ENCODE measurements at regions not wholly inside any gene's neighbourhood (a gene's known extent, or its start where the extent isn't known, plus 50 kb on each side); places are given as distances from the start of the nearest gene placed in this dataset.

GRCh38 chr2:219692521-219692920 lies 65.1 kb downstream of the SLC4A3 start:
- DNase-seq (ENCODE audit: low spot score): no peak

- no peak for DNase-seq (ENCODE audit: low spot score)
Observed at GRCh38 chr2:219695145-219695709, 67.8 kb downstream of the SLC4A3 start.

DNA sequence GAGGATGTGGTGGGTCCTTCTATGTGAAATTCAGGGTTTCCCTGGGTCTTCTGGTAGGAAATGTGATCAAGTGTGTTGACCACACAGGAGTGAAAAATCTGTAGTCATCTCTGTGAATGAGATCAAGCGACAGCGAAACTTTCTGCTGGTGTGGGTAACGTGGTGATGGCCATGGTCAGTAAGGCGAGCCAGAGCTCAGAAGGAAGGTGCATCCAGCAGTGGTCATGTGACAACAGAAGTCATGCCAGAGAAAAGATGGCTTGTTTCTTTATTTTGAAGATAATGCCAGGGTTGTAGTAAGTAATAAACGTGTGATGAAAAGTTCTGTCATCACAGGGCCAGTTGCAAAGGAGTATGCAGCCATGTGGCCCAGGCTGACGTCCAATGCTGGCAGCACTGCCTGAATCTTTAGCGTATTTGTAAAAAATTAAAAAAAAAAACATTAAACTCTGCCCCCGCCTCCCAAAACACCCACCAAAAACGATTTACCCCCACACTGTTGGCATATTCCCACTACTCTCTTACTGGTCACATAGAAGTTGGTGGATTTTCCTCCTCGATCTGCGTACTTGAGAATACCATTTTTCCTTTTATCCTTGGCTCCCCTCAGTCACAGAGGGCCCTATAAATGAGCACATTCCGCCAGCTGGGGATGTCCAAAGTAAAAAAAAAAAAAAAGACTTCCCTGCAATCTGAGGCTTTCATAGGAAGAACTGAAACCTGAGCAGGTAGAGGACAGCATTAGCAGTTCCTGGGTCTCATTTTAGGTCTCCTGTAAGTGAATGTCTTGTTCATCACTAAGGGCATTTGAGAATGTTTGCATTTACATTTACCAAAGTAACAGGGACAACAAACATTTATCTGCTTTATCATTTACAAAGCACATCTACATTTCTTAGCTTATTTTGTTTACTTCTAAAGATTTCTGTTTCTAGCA lies 70.6 kb downstream of the SLC4A3 start:
- DNase-seq (ENCODE audit: low spot score): no peak

- no peak for DNase-seq (ENCODE audit: low spot score)
Observed at GRCh38 chr2:219698748-219699439, 71.5 kb downstream of the SLC4A3 start.

DNA sequence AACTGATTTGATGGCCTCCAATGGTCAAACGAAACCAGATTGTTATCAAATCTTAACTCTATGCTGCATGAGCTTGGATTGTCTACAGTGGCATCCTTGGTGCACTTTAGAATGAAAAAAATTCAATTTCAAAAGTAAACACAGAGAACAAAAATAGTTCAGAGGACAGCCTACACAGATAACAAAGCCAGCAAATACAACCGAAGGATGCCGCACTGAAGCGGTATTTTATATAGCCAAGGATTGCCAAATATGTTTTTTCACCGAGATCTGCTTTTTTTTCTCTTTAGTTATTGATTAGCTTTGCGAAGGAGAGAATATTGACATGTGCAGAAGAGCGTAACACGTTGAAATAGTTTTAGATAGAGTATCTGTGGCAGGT lies 72.0 kb downstream of the SLC4A3 start:
- no peak for DNase-seq (ENCODE audit: low spot score)

GRCh38 chr2:219701847-219702634 lies 74.6 kb downstream of the SLC4A3 start:
- DNase-seq (ENCODE audit: low spot score): no peak

DNA sequence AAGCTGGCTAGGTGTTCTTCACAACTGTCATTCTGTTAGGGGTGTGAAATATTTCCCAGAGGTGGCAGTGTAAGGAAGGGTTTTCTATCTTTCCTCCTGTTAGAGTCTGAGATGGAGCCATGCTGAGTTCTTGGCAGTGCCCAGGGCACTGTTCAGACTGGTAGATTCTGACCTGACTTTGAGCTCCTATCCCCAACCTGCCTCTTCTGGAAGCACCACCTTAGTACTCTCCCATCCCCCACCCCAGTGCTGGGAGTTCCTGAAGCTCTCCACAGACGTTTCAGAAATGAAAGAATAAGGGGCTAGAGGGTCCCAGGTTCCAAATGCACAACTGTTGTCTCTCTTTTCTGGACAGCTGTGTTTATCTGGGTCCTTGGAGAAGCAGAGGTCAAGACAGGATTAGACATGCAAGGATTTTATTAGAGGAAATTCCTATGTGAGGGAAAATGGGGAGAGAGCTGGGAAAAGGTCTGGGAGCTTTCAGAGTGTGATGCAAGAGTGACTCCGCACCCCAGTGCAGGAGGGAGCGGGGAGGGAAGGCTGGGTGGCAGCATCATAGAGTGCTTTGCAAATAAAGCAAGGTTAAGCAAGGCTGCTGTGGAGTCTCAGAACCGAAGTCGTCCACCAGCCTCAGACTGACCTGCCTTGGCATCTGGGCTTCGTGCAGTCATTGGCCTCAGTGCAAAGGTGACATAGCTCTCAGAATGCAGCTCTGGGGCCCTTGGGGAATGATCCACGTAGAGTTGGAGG lies 75.5 kb downstream of the SLC4A3 start:
- no peak for DNase-seq (ENCODE audit: low spot score)

DNA sequence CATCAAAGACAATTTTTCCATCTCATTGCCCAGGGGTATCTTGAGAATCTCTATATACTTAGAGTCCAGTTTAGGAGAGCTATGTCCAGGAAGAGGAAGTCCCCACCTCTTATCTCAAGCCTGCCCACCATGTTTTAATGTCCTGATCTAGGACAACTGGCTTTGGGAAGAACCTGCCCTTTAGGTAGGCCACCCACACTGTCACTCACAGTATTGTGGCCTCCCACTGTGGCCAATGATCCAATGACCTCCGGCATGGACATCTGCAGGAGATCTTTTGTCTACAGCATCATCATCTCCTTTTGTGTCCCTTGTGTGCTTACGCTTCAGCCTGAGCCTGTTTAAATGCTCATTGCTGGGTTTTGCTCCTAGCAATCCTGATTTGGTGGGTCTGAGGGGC lies 77.4 kb downstream of the SLC4A3 start:
- DNase-seq (ENCODE audit: low spot score): no peak

DNA sequence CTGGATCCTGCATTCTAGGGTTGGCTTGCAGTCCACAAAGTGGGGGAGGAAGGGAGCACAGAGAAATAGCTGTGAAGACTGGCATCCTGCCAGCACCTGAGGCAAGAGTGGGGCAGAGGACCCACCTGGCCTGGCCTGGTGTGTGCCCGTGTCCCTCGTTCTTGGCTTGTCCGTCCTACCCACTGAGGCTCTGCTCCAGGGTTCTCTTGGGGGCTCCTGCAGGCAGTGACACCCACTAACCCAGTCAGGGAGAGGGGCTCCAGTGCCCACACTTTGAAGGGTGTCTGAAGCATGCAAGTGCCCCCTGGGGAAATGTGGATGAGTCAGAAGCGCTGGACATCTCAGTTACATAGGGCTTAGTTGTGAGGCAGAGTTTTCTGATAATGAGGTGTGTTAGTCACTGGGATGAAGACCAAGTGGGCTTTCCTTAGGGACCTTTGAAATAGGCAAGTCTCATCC lies 79.4 kb downstream of the SLC4A3 start:
- no peak for DNase-seq (ENCODE audit: low spot score)

DNA sequence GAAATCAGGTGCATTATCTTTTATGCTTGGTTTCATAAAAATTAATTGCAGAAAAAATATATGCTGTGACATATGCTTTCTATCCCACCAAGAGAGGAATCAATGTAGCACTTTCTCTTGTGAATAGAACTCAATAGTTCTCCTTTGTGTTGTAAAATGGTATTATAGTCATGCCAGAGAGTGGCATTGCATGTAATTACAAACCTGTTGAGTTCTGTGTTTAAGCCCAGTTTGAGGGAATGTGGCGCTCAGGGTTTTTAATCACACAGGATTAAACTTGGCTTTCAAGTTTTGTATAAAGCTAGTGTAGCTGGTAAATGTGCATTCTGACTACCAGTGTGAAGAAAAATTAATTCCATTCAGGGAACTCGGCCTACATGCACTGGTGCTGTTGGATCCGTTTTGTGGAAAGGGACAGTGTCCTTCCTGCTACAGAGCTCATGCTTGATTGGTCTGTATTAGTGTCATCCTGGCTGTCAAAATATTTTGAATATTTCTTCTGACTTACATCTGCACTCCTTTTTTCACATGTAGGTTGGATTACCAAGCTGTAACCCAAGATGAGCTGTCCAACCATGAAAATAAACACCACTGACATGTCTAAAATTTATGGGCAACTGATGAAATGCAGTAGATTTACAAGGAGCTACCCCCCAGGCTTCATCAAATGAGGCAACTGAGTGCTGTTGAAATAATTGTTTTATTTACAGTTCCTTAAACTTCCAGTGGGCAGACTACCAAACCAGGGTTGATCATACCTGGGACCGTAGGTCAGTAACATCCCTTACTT lies 80.3 kb downstream of the SLC4A3 start:
- DNase-seq (ENCODE audit: low spot score): no peak

GRCh38 chr2:219709331-219709761 lies 81.9 kb downstream of the SLC4A3 start:
- no peak for DNase-seq (ENCODE audit: low spot score)

- peak; percentile 37 for DNase-seq (ENCODE audit: low spot score)
Observed at GRCh38 chr2:219713110-219713509, 85.7 kb downstream of the SLC4A3 start.

DNA sequence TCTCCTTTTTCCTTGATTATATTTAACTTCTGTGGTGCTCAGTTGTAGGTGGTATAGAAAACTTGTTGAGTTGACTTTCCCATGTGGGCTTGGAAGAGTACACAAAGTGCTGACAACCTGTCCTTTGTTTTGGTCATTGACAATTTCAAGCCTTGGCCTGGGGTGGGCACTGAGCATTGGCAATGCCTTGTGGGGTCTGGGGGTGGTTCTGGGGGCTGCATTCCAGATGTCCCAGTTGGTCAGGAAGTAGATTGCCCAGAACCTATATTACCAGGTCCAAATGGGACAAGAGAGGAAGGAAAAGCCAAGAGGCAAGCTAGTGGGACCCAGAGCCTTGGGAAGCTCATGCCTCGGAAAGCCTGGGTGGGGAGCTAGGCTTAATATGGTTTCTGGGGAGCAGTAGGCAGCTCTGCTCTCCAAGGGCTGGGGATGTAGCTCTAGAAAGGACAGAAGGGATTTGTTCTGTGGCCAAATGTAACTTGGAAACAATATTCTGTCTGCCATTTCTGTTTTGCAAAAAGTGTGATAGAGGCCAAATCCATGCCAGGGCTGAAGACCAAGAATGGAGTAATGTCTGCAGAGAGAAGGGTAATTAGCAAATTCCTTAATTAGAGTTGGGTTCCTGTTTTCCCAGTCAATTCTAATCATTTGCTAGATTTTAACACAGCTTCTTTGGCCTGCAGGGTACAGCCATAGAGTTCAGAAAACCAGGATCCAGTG lies 87.4 kb downstream of the SLC4A3 start:
- DNase-seq (ENCODE audit: low spot score): no peak

DNA sequence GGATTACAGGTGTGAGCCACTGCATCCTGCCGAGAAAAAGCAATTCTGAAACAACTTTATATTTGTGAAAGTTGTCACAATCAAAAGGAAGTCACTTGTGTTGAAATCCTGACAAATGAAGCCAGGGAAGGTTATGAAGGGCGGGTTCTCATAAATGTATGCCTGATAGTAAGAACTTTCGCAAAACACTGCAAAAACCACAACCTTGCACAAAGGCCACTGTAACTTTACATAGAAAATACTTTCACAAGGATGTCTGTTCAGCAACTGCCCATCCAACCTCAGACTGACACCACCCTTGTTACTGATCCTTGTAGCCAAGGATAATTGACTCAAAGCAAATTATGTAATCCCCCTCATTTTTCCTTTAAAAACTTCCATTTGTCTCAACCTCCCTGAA lies 90.6 kb downstream of the SLC4A3 start:
- no peak for DNase-seq (ENCODE audit: low spot score)

- DNase-seq (ENCODE audit: low spot score): no peak
Observed at GRCh38 chr2:219719521-219719920, 92.1 kb downstream of the SLC4A3 start.

DNA sequence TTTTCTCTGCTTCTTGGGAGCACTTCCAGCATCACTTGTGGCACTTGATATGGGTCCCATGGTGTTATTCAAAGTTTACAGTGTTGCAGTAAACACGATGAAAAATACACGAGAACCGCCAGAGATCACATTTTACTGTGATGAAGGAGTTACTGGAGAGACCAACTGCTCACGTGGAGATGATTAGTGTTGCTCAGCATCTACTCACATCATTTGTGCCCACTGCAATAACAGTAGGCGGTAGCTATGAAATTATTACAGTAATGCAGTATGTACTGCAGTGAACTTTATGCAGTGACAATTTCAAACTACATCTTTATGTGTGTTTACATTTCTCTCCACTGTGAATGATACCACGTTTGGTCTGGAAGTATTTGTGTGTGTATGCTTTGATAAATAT lies 93.5 kb downstream of the SLC4A3 start:
- DNase-seq (ENCODE audit: low spot score): no peak

- DNase-seq (ENCODE audit: low spot score): no peak
Observed at GRCh38 chr2:219722276-219722879, 94.9 kb downstream of the SLC4A3 start.

- DNase-seq (ENCODE audit: low spot score): no peak
Observed at GRCh38 chr2:219723311-219723710, 95.9 kb downstream of the SLC4A3 start.

GRCh38 chr2:219724628-219725027 lies 97.2 kb downstream of the SLC4A3 start:
- no peak for DNase-seq (ENCODE audit: low spot score)

Measured in D341Med (cell line).